Naive B cell (primary cell): ENCODE measurements at regions not wholly inside any gene's neighbourhood (a gene's known extent, or its start where the extent isn't known, plus 50 kb on each side); places are given as distances from the start of the nearest gene placed in this dataset.
A peak's percentile ranks its signal among the peaks of the same experiment; 100 is the strongest.

ENCODE experiments used
- ATAC-seq, 2 donors: fragments of 150-1000 bp; cut with Tn5 transposase; 2 replicates each; pipeline ENCODE4 v1.10.0; 2021; ENCODE audit warnings: low read depth in 2 of 2, mild to moderate bottlenecking in 2 of 2, moderate library complexity in 2 of 2
- DNase-seq: peaks from one replicate; pipeline ENCODE4 v3.0.0; 2022
- H3K27ac Mint-ChIP-seq, 6 donors: one replicate each; pipeline ENCODE4 v1.8.0; 2020 to 2022; ENCODE audit warnings: mild to moderate bottlenecking in 6 of 6, mixed read lengths in 6 of 6, moderate library complexity in 5 of 6, inconsistent platforms in 2 of 6
- H3K27me3 Mint-ChIP-seq, 3 donors: one replicate each; pipeline ENCODE4 v1.8.0; 2021 to 2022; ENCODE audit warnings: mixed read lengths in 3 of 3, mild to moderate bottlenecking in 1 of 3
- H3K36me3 Mint-ChIP-seq, 2 donors: one replicate each; pipeline ENCODE4 v1.8.0; 2020 to 2022; ENCODE audit warnings: mixed read lengths in 2 of 2, inconsistent platforms in 1 of 2, mild to moderate bottlenecking in 1 of 2
- H3K4me1 Mint-ChIP-seq, 3 donors: one replicate each; pipeline ENCODE4 v1.8.0; 2020 to 2022; ENCODE audit warnings: mixed read lengths in 3 of 3, inconsistent platforms in 1 of 3, mild to moderate bottlenecking in 1 of 3, moderate library complexity in 1 of 3
- H3K4me3 Mint-ChIP-seq, 8 donors: one replicate each; pipeline ENCODE4 v1.8.0; 2020 to 2022; ENCODE audit warnings: mild to moderate bottlenecking in 8 of 8, mixed read lengths in 8 of 8, moderate library complexity in 8 of 8, inconsistent platforms in 2 of 8
- H3K9me3 Mint-ChIP-seq, 7 donors: one replicate each; pipeline ENCODE4 v1.8.0; 2020 to 2022; ENCODE audit warnings: mixed read lengths in 7 of 7, mild to moderate bottlenecking in 5 of 7, inconsistent platforms in 2 of 7, moderate library complexity in 1 of 7

- Mint-ChIP-seq H3K4me3 (no peak overlapping the region), H3K27ac (no peak overlapping the region), H3K9me3 (peaks cover 0 to 8% (median 3%) of the 10 kb centered on the region in 7 donors), H3K27me3 (no peaks in the 10 kb centered on the region), H3K4me1 (no peaks in the 10 kb centered on the region), H3K36me3 (peaks cover 0 to 5% of the 10 kb centered on the region in 2 donors)
- ATAC-seq = no peak
- DNase-seq = no peak
These were observed 520.5 kb upstream of the TMPO start for GRCh38 chr12:97994746-97995484.

DNA sequence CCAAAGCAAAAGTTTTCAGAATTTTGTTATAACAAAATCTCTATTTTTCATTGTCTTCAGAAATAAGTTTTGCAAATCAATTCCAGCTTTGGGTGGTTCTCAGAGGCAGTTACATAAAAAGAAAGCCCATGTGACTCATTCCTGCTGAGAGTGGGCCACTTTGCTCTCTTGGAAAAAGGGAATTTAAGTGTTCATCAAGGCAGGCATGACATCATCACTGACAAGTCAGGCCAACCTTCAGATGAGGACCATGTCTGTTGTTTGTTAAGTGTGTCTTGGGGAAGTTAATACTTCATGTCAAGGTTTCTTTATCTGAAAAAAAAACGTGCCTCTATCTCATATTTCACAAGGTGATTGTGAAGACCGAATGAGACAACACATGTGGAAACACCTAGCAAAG is 519.8 kb upstream of the TMPO start:
- H3K27ac Mint-ChIP-seq = no peak overlapping the region
- H3K36me3 Mint-ChIP-seq = peaks cover 0 to 5% of the 10 kb centered on the region in 2 donors
- peaks cover 0 to 8% (median 3%) of the 10 kb centered on the region in 7 donors for H3K9me3 Mint-ChIP-seq
- no peak overlapping the region for H3K4me3 Mint-ChIP-seq
- no peaks in the 10 kb centered on the region for H3K4me1 Mint-ChIP-seq
- DNase-seq = no peak
- no peak for ATAC-seq
- H3K27me3 Mint-ChIP-seq = no peaks in the 10 kb centered on the region

DNA sequence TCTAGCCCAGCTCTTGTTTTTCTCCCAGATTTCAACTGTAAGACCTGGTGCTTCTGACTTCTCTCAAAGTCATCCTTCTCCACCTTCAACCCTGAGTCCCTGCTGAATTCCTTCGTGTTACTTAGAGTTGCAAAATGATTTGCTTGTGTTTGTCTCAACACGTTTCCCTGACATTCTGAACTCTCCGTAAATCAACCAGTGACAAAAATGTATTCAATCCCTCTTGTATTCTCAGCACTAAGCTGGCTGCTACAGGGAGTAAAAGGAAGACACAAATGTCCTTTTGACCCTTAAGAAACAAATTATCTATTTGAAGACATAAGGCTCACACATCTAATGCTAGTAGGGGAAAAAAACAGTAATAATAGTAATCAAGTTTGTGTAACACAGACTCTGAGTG is 514.0 kb upstream of the TMPO start:
- DNase-seq = no peak
- peaks cover 5 to 19% (median 6%) of the 10 kb centered on the region in 3 donors for H3K27me3 Mint-ChIP-seq

DNA sequence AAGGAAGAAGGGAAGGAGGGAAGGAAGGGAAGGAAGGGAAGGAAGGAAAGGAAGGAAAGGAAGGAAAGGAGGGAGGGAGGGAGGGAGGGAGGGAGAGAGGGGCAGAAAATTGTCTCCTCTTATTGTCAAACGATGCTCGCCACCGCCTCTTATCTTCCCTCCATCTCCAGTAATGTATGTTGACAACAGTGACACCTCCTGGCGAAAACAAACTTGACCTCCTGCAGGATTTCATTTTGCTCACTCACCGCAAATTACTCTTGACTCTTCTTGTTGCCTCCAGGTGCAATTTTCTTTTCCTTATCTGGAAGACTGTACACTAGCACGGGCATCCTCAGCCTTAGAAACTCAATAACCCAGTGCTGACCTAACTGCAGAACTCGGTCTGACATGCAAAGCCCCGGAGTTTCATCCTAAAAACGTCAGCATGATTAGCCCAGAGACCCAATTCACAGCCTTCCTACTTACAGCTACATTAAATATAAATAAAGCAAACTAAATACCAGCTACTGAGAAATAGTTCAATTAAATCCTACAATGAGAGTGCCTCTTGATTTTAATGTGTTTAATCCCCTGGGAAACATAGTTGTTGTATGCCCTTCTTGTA is 512.4 kb upstream of the TMPO start:
- peaks cover 5 to 19% (median 6%) of the 10 kb centered on the region in 3 donors for H3K27me3 Mint-ChIP-seq
- DNase-seq = no peak

More for the DNA sequence above, 514.0 kb upstream of the TMPO start:
- H3K36me3 Mint-ChIP-seq = no peaks in the 10 kb centered on the region
- ATAC-seq = no peak
- no peak overlapping the region for H3K4me3 Mint-ChIP-seq
- H3K9me3 Mint-ChIP-seq = peaks cover 0 to 4% (median 0%) of the 10 kb centered on the region in 7 donors
- H3K27ac Mint-ChIP-seq = no peak overlapping the region
- H3K4me1 Mint-ChIP-seq = no peaks in the 10 kb centered on the region

DNA sequence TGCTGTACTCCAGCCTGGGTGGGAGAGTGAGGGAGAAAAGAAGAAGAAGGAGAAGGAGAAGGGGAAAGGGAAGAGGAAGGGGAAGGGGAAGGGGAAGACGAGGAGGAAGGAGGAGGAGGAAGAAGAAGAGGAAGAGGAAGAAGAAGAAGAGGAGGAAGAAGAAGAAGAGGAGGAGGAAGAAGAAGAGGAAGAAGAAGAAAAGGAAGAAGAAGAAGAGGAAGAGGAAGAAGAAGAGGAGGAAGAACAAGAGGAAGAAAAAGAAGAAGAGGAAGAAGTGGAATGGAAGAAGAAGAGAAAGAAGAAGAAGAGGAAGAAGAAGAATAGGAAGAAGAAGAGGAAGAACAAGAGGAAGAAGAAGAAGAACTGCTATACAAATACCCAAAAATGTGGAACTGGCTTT is 507.4 kb upstream of the TMPO start:
- Mint-ChIP-seq H3K4me1 (no peaks in the 10 kb centered on the region), H3K9me3 (peaks cover 0 to 16% (median 8%) of the 10 kb centered on the region in 7 donors), H3K27ac (peak overlapping the region in 1 of 6 donors; percentile 90), H3K4me3 (no peak overlapping the region), H3K36me3 (no peaks in the 10 kb centered on the region), H3K27me3 (peaks cover 5 to 10% (median 6%) of the 10 kb centered on the region in 3 donors)
- ATAC-seq = no peak
- no peak for DNase-seq

More for the DNA sequence above, 512.4 kb upstream of the TMPO start:
- no peak overlapping the region for H3K27ac Mint-ChIP-seq
- H3K36me3 Mint-ChIP-seq = no peaks in the 10 kb centered on the region
- no peak for ATAC-seq
- H3K4me1 Mint-ChIP-seq = no peaks in the 10 kb centered on the region
- H3K9me3 Mint-ChIP-seq = peaks cover 0 to 13% (median 2%) of the 10 kb centered on the region in 7 donors
- H3K4me3 Mint-ChIP-seq = no peak overlapping the region

- H3K36me3 Mint-ChIP-seq = no peaks in the 10 kb centered on the region
- ATAC-seq = no peak
- H3K9me3 Mint-ChIP-seq = peaks cover 0 to 12% (median 4%) of the 10 kb centered on the region in 7 donors
- no peak overlapping the region for H3K27ac Mint-ChIP-seq
- H3K4me3 Mint-ChIP-seq = no peak overlapping the region
- peaks cover 4 to 9% (median 6%) of the 10 kb centered on the region in 3 donors for H3K27me3 Mint-ChIP-seq
- DNase-seq = no peak
- no peaks in the 10 kb centered on the region for H3K4me1 Mint-ChIP-seq
These were observed 501.8 kb upstream of the TMPO start for GRCh38 chr12:98013560-98013959.

- no peaks in the 10 kb centered on the region for H3K36me3 Mint-ChIP-seq
- H3K27ac Mint-ChIP-seq = no peak overlapping the region
- H3K4me1 Mint-ChIP-seq = no peaks in the 10 kb centered on the region
- peaks cover 0 to 19% (median 3%) of the 10 kb centered on the region in 7 donors for H3K9me3 Mint-ChIP-seq
- H3K27me3 Mint-ChIP-seq = peaks cover 0 to 6% (median 0%) of the 10 kb centered on the region in 3 donors
- no peak for ATAC-seq
- H3K4me3 Mint-ChIP-seq = no peak overlapping the region
- no peak for DNase-seq
These were observed 496.6 kb upstream of the TMPO start for GRCh38 chr12:98018836-98019235.

DNA sequence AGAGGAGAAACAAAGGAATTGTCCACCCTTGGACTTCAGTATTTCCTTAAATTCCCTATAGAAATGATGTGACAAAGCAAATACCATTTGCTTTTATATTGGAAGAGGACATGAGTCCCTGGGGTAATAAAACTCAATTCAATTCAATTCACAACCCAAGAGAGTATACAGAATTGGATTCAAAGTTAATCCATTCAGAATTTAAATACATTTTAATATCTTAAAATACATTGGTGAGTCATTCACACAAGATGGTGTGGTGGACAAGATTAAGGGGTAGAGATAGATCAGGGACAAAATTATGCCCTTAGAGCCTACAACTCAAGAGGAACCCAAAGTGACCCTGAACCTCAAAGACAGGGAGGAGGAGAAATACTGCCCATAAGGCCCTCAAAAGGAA is 495.0 kb upstream of the TMPO start:
- Mint-ChIP-seq H3K36me3 (no peaks in the 10 kb centered on the region), H3K4me3 (no peak overlapping the region), H3K27me3 (no peaks in the 10 kb centered on the region), H3K9me3 (peaks cover 0 to 9% (median 3%) of the 10 kb centered on the region in 7 donors), H3K27ac (no peak overlapping the region), H3K4me1 (no peaks in the 10 kb centered on the region)
- DNase-seq = no peak
- ATAC-seq = no peak

DNA sequence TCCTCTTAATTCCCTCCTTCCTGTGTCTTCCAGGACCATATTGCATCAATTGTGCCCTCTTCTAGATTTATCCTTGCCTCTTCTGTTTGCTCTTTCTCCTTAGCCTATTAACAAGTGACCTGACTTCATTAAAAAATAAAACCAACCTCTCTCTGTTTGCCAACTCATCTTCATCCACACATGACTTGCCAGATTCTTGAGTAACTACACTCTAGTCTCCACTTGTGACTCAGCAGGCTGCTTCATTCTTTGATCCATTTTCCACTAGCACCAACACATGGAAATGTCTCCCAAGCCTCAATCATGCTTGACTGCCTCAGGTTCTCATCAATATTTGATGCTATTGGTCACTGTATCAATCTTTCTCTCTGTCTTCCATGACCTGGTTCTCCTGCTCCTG is 492.4 kb upstream of the TMPO start:
- peaks cover 0 to 10% (median 2%) of the 10 kb centered on the region in 7 donors for H3K9me3 Mint-ChIP-seq
- no peak overlapping the region for H3K4me3 Mint-ChIP-seq
- H3K4me1 Mint-ChIP-seq = no peaks in the 10 kb centered on the region
- DNase-seq (no peak), ATAC-seq (no peak)
- no peaks in the 10 kb centered on the region for H3K27me3 Mint-ChIP-seq
- no peaks in the 10 kb centered on the region for H3K36me3 Mint-ChIP-seq
- H3K27ac Mint-ChIP-seq = no peak overlapping the region

GRCh38 chr12:98037401-98038140 is 477.8 kb upstream of the TMPO start:
- H3K27me3 Mint-ChIP-seq = no peaks in the 10 kb centered on the region
- peaks cover 0 to 8% of the 10 kb centered on the region in 2 donors for H3K36me3 Mint-ChIP-seq
- H3K4me3 Mint-ChIP-seq = no peak overlapping the region
- H3K9me3 Mint-ChIP-seq = peaks cover 2 to 13% (median 7%) of the 10 kb centered on the region in 7 donors
- DNase-seq (no peak), ATAC-seq (no peak)
- H3K27ac Mint-ChIP-seq = peak overlapping the region in 2 of 6 donors; percentile 12 to 43
- no peaks in the 10 kb centered on the region for H3K4me1 Mint-ChIP-seq

DNA sequence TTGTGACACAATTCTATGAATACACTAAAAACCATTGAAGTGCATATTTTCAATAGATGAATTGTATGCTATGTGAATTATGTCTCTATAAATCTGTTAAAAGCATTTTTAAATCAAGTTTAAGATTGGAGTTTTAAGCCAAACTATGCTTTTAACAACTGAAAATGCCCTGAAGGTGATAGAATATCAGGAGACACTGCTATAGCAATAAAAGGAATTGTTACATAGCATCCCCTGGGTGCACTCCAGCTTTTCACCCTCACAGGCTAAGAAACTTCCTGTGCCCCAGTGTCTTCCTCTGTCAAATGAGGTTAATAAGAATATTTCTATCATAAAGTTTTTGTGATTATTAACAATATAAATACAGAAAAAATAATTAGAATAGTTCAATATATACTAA is 472.7 kb upstream of the TMPO start:
- H3K27ac Mint-ChIP-seq = no peak overlapping the region
- peaks cover 4 to 20% (median 7%) of the 10 kb centered on the region in 7 donors for H3K9me3 Mint-ChIP-seq
- H3K4me3 Mint-ChIP-seq = no peak overlapping the region
- H3K36me3 Mint-ChIP-seq = peaks cover 0 to 8% of the 10 kb centered on the region in 2 donors
- DNase-seq = no peak
- ATAC-seq = no peak
- H3K4me1 Mint-ChIP-seq = no peaks in the 10 kb centered on the region
- H3K27me3 Mint-ChIP-seq = no peaks in the 10 kb centered on the region

GRCh38 chr12:98045395-98045794 is 470.0 kb upstream of the TMPO start:
- H3K9me3 Mint-ChIP-seq = peaks cover 0 to 14% (median 4%) of the 10 kb centered on the region in 7 donors
- DNase-seq = no peak
- H3K27me3 Mint-ChIP-seq = peaks cover 0 to 5% (median 0%) of the 10 kb centered on the region in 3 donors
- H3K27ac Mint-ChIP-seq = no peak overlapping the region
- H3K4me3 Mint-ChIP-seq = no peak overlapping the region
- no peak for ATAC-seq
- no peaks in the 10 kb centered on the region for H3K4me1 Mint-ChIP-seq
- H3K36me3 Mint-ChIP-seq = no peaks in the 10 kb centered on the region

DNA sequence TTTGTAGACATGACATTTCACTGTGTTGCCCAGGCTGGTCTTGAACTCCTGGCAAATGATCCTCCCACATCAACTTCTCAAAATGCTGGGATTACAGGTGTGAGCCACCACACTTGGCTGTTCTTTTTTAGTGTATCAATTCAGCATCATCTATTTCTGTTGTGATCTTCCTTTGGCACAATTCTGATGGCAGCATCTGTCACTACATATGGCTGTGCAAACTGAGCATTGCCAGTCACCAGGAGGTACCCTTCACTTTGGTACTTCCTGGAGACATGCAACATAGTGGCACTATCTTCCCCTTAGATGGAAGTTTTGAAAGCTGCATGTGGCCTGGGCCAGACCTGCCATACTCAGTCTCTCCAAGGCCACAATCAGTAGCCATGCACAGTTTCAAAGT is 467.1 kb upstream of the TMPO start:
- ATAC-seq (no peak), DNase-seq (no peak)
- Mint-ChIP-seq H3K27me3 (peaks cover 0 to 10% (median 0%) of the 10 kb centered on the region in 3 donors), H3K4me3 (no peak overlapping the region), H3K4me1 (no peaks in the 10 kb centered on the region), H3K27ac (no peak overlapping the region), H3K36me3 (no peaks in the 10 kb centered on the region), H3K9me3 (peaks cover 0 to 14% (median 0%) of the 10 kb centered on the region in 7 donors)
